Thoracic aorta (tissue), 2 donors: ENCODE measurements at regions not wholly inside any gene's neighbourhood (a gene's known extent, or its start where the extent isn't known, plus 50 kb on each side); places are given as distances from the start of the nearest gene placed in this dataset.

ENCODE experiments used
- ATAC-seq: fragments of 150-250 bp; one replicate; pipeline ENCODE4 v1.8.0; 2017; ENCODE audit warnings: low read depth; ENCODE audit not compliant: insufficient number of reproducible peaks, low FRiP score
- DNase-seq: peaks from one replicate; pipeline ENCODE4 v3.0.0-alpha.2; 2020; ENCODE audit warnings: low spot score
- H3K27ac ChIP-seq, 2 donors: fragments of 200-600 bp; sonication (generic); 1 replicate in 1 of 2; 2 replicates in 1 of 2; pipeline ENCODE4 v1.5.1; 2016; ENCODE audit warnings: mild to moderate bottlenecking in 2 of 2, moderate library complexity in 2 of 2
- H3K27me3 ChIP-seq: fragments of 200-600 bp; sonication (generic); replicated peaks from 2 replicates; pipeline ENCODE4 v1.6.0; 2016; ENCODE audit warnings: mild to moderate bottlenecking; ENCODE audit not compliant: insufficient read depth
- H3K36me3 ChIP-seq: fragments of 200-600 bp; sonication (generic); one replicate; pipeline ENCODE4 v1.5.1; 2016
- H3K4me1 ChIP-seq, 2 donors: fragments of 200-600 bp; sonication (generic); 1 replicate in 1 of 2; 2 replicates in 1 of 2; pipeline versions ENCODE4 v1.5.1 to v1.6.0; 2016; ENCODE audit warnings: low read depth in 2 of 2, mild to moderate bottlenecking in 1 of 2; ENCODE audit not compliant: control insufficient read depth in 1 of 2
- H3K4me3 ChIP-seq: fragments of 200-600 bp; sonication (generic); 2 replicates; pipeline ENCODE4 v1.5.1; 2016; ENCODE audit warnings: mild to moderate bottlenecking
- H3K9me3 ChIP-seq: fragments of 200-600 bp; sonication (generic); 2 replicates; pipeline ENCODE4 v1.5.1; 2016
- CTCF ChIP-seq: fragments of 200-600 bp; sonication (generic); IDR thresholded peaks from one replicate; pipeline ENCODE4 v1.5.1; 2019; ENCODE audit warnings: antibody characterized with exemption

- no peaks in the 10 kb centered on the region for H3K9me3 ChIP-seq
- DNase-seq: no peak
- H3K27ac ChIP-seq: no peak overlapping the region
- H3K36me3 ChIP-seq: no peaks in the 10 kb centered on the region
- H3K4me1 ChIP-seq: no peaks in the 10 kb centered on the region
- TF ChIP-seq CTCF: no peak
- no peak overlapping the region for H3K4me3 ChIP-seq
- no peak for ATAC-seq
- no peaks in the 10 kb centered on the region for H3K27me3 ChIP-seq
Observed at GRCh38 chr20:61054411-61054810, 197.7 kb upstream of the CDH4 start.

- no peak overlapping the region for H3K27ac ChIP-seq
- ATAC-seq: no peak
- no peak for DNase-seq
- no peak overlapping the region for H3K4me3 ChIP-seq
- no peak for TF ChIP-seq CTCF
- H3K36me3 ChIP-seq: no peaks in the 10 kb centered on the region
- H3K4me1 ChIP-seq: no peaks in the 10 kb centered on the region
- H3K27me3 ChIP-seq: no peaks in the 10 kb centered on the region
- no peaks in the 10 kb centered on the region for H3K9me3 ChIP-seq
Observed at GRCh38 chr20:61055180-61056010, 196.7 kb upstream of the CDH4 start.

GRCh38 chr20:61056116-61056515 is 195.9 kb upstream of the CDH4 start:
- Histone ChIP-seq H3K9me3 (no peaks in the 10 kb centered on the region), H3K4me1 (no peaks in the 10 kb centered on the region), H3K27me3 (no peaks in the 10 kb centered on the region), H3K36me3 (no peaks in the 10 kb centered on the region), H3K4me3 (no peak overlapping the region), H3K27ac (no peak overlapping the region)
- ATAC-seq (no peak), DNase-seq (no peak)
- no peak for TF ChIP-seq CTCF

GRCh38 chr20:61056627-61057442 is 195.2 kb upstream of the CDH4 start:
- Histone ChIP-seq H3K27ac (no peak overlapping the region), H3K4me1 (no peaks in the 10 kb centered on the region), H3K9me3 (no peaks in the 10 kb centered on the region), H3K36me3 (no peaks in the 10 kb centered on the region), H3K27me3 (no peaks in the 10 kb centered on the region), H3K4me3 (no peak overlapping the region)
- ATAC-seq (no peak), DNase-seq (no peak)
- TF ChIP-seq CTCF: no peak

- no peak for TF ChIP-seq CTCF
- Histone ChIP-seq H3K27me3 (no peaks in the 10 kb centered on the region), H3K4me3 (no peak overlapping the region), H3K36me3 (no peaks in the 10 kb centered on the region), H3K9me3 (no peaks in the 10 kb centered on the region), H3K27ac (no peak overlapping the region), H3K4me1 (no peaks in the 10 kb centered on the region)
- DNase-seq (no peak), ATAC-seq (no peak)
Observed at GRCh38 chr20:61057443-61058121, 194.5 kb upstream of the CDH4 start.
